HG03571 (cell line): ENCODE measurements at regions not wholly inside any gene's neighbourhood (a gene's known extent, or its start where the extent isn't known, plus 50 kb on each side); places are given as distances from the start of the nearest gene placed in this dataset.
"Not testable (repeated sequence)": the region's sequence is repeated elsewhere in the genome, so short reads cannot be mapped to it uniquely, and the experiment has no call there.

ENCODE experiments used
- ATAC-seq: cut with Tn5 transposase; IDR thresholded peaks from one replicate; pipeline ENCODE4 v1.9.1; 2021; ENCODE audit not compliant: unreplicated experiment

DNA sequence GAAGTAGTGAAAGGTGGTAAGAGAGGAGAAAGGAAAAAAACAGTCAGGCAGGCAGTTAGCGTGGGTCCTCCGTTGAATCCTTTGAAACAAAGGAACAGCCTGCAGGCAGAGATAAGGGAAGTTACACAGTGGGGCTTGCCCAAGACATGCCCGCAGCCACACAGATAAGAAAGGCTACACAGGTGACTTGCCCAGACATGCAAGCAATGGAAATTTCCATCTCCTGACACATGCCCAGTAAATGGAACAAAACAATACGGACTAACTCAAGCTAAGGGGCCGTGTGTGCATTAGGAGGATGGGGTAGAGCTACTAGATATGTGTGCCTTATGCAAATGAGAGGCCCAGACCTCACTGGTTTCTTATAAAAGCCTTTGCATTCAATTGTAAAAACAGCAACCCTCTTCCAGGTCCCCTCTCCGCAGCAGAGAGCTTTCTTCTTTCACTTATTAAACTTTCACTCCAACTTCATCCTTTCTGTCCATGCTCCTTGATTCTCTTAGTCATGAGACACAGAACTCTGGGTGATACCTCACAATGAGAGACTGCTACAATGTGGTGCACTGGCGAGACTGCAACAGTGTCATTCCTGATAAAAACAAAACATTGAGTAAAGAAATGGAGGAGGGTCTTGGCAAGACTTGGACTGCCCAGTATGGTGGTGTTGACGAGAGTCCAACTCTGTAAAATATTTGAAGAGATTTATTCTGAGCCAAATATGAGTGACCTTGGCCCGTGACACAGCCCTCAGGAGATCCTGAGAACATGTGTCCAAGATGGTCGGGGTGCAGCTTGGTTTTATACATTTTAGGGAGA is 997.4 kb upstream of the PRKX start:
- ATAC-seq, result no peak

DNA sequence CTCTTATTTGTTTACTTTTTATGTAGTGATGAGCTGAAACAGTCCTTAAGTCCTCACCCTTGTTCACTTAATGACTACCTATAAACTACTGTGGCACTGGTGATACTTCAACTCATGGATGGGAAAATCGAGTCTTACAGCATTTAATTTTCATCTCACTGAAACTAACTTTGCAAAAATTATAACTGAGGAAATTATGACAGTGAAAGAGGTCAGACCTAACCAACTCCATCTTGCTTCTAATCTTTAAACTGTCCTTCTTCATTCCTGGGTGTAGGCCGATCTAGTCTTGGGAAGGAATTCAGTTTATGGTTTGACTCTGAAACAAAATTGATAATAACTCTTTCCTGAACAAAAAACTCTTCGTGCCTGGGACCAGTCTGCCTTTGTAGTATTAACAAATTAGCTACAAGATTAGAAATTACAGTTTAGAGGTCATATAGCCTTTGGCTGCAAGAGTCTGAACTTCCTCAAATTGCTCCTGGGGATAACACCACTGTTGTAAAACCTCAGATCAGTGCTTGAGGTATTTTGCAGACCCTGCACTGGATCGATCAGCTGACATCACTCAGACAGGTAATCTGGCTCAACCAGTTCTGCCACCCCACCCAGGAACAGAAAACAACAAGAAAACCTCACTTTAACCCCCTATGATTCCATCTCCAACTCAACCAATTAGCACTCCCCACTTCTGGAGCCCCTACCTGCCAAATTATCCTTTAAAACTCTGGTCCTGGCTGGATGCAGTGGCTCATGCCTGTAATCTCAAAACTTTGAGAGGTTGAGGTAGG is 995.7 kb upstream of the PRKX start:
- ATAC-seq, result no peak

DNA sequence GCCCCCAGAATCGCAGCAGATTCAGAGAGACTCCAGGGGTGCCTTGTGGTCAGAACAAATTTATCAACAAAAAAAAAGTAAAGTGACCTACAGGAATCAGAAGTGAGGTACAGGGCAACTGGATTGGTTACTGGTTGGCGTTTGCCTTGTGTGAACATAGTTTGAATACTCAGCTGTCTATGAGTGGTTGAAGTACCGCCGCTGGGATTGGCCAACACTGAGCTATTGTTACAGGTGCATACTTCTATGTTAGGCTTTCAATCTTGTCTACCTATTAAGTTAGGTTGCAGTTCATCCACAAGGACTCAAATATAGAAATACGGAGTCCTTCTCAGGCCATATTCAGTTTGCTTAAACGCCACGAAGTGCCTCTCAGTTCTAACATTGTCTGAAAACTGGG is 993.5 kb upstream of the PRKX start:
- ATAC-seq, result no peak

DNA sequence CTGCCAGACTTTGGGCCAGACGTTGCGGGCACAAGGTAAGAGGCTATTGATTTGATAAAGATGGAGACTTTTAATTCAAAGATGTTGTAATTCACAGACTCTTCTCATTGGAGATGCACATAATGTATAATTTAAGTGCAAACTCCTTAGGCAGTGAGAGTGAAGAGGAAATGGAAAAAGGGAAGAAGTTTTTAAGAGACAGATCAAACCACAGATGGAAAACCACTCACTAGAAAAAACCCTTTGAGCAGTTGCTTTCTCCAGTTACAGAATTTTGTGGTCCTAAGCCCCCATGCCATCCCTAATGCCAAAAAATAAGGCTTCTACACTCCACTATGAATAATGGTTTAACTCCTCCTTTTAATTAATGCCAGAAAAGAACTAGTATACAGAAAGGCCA is 977.1 kb upstream of the PRKX start:
- ATAC-seq, result no peak

DNA sequence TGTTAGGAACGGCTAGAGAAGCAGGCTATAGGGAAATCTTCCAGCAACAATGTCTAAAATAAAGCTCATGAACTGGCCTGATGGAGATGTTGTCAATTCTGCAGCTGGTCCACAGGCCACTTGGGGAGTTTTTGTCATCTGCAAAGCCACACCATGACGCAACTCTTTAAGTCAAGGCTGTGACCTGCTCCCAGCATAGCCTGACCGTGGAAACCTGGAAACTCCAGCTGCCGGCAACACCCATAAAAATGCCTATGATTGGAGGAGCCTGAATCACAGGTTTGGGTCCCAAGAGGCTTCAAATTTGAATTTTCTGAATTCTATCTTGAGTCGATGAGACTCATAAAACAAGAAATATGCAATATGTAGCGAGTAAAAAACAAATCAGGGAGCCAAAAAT is 969.2 kb upstream of the PRKX start:
- ATAC-seq, result no peak

DNA sequence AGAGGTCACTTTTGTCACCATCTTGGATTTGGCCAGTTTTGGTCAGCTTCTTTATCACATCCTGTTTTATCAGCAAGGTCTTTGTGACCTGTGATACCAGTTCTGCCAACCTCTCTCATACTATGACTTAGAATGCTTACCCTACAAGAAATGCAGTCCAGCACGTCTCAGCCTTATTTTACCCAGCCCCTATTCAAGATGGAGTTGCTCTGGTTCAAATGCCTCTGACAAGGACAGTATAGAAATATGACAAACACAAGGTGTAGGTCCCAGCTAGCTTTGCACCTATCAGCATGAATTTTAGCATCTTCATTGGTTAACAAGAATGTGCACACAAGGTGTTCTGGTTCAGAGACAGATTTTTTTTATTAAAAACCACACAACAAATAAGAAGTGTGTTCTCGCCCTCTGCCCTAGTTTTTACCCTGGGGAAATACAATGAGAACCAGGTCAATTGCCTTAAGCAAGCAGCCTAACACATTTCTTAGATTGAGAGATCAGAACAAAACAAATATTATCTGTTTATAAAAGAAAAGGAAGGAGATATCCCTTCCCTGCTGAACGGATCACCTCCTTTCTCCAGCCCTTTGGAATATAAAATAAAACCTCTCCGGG is 962.3 kb upstream of the PRKX start:
- no peak for ATAC-seq

DNA sequence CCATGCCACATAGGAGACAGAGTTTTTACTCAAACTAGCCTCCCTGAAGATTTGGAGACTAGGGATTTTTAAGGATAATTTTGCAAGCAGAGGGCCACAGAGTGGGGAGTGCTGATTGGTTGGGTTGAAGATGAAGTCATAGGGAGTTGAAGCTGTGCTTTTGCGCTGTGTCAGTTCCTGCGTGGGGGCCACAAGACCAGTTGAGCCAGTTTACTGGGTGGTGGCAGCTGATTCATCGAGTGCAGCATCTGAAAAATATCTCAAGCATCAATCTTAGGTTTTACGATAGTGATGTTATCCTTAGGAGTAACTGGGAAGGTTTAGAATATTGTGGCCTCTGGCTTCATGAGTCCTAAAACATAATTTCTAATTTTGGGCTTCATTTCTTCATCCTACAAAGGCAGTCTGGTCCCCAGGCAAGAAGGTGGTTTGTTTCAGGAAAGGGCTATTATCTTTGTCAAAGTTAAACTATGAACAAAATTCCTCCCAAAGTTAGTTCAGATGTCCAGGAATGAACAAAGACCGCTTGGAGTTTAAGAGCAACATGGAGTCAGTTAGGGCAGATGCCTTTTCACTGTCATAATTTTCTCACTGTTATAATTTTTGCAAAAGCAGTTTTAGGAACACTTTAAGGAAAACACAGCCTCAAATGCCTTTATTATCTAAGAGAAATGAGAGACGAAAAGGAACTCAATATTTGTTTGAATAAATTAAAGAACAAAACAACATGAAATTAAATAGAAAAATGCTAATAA is 960.8 kb upstream of the PRKX start:
- ATAC-seq, result no peak

DNA sequence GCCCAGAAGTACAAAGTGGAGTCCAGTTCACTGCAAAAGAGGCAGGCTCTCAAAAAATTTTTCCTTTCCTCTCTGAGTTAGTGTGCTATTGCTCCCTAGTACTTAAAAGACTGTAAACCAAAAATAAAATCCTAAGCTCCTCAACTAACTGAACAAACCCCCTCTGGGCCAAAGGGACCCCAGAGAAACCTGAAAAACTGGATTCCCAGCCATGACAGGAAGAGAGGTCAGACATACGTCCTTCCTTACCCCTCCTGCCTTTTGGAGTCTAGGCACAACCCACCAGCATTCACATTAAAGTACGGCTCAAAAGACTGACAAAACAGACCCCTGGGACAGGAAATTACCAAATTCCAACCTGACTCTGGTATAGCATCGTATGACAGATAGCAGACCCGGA is 957.9 kb upstream of the PRKX start:
- ATAC-seq, result no peak

DNA sequence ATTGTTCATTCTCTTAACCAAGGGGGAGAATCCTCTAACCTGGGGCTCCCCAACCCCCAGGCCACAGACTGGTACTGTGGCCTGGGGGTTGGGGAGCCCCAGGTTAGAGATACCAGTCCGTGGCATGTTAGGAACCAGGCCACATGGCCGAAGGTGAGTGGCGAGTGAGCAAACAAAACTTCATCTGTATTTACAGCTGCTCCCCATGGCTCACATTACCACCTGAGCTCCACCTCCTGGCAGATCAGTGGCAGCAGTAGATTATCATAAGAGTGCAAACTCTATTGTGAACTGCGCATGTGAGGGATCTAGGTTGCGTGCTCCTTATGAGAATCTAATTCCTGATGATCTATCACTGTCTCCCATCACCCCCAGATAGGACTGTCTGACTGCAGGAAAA is 957.2 kb upstream of the PRKX start:
- no peak for ATAC-seq

DNA sequence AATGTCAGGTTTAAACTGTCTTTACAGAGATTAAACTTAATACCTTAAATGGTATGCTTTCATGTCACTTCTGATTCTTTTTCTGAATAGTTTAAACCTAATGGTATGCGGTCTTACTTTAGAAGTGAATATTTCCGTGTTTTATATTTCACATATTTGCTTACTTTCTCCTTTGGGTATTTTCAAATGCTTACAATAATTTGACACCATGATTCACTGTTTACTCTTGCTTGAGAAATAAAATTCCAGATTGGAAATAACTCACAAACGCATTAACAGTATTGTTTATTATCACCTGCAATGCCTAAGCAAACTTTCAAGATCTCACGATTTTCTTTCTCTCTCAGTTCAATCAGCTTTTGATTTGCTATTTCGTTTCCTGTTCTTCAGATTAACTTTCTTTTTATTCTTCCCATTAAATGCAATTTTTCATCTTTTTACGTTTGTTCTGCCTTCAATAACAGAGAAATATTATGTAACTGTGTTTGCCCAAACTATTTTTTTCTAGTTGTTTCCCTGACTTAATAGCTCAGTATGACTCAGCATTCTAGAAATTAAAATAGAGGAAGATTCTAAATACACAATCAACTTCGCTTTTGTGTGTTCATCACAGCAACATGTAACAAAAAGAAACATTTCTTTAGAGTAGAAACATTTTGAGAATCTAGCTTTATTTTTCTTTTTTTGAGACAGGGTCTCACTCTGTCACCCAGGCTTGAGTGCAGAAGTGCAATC is 955.5 kb upstream of the PRKX start:
- ATAC-seq, result no peak

DNA sequence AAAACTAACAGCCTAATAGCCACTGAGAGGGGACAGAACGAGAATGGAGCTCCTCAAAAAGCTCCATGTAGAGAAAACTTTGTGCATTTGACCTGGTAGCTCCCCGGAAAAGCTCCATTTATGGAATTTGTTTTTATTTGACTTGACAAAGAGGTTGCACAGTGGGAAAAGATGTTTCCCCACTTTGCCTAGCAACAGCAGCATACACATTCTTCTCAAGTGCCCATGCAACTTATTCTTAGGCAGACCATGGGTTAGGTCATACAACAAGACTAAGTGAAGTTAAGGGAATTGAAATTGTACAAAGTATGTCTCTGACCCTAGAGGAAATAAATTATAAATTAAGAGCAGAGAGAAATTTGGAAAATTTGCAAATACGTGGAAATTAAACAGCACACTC is 949.6 kb upstream of the PRKX start:
- no peak for ATAC-seq

DNA sequence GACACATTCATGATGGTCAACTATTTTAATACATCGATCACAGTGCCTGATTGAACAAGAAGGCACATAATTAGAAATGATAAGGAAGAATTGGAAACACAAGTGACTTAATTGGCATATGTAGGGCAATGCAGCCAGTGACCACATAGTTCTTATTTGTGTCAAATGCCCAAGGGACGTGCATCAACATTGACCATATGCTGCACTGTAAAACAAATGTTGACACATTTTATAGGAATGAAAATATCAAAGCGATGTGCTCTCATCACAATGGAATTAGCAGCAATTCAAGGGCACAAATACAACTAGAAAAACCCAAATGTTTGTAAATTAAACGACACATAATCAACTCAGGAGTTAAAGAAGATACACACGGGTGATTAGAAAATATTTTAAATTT is 948.3 kb upstream of the PRKX start:
- ATAC-seq, result no peak

DNA sequence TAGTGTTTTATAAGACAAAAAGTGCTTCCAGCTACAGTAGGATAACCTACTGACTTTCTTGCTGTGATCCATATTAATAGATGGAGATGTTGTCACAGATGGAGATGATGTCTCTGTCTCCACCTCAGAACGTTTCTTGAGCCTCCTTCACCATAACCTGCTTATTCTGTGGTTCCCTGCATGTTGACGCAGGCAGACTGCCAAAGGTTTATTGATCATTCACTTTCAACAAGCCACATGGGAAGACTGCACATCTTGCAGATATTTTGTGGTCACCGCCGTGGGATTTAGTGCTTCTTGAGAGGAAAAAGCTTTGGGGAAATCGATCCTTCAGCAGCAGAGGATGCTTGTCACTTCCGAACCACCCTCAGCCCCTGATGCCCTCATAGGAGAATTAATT is 943.0 kb upstream of the PRKX start:
- no peak for ATAC-seq

DNA sequence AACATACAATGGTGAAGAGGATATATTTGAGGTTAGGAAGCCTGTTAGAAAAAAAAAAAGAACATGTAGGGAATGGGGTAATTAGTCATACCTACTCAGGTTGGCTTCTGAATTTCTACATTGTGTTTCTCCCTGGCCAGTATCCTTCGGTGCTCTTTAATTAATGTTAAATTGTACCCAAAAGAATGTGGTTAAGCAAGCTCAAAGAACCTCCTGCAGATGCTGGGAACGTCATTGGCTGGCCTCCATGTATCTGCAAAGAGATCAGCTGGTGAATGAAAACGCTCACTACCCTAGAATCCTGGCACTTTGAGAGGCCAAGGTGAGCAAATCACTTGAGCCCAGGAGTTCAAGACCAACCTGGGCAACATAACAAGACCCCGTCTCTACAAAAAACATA is 942.3 kb upstream of the PRKX start:
- no peak for ATAC-seq

DNA sequence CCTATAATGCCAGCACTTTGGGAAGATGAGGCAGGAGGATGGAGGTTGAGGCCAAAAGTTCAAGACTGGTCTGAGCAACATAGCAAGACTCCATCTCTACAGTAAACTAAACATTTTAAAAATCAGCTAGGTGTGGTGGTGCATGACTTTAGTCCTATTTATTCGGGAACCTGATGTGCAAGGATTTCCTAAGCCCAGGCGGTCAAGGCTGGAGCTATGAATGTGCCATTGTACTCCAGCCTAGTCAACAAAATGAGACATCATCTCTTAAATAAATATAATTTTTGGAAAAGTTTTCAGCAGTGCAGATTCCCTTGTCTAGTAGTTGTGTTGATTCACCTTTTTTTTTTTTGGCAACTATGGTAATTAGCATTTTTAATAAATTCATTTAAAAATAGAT is 928.7 kb upstream of the PRKX start:
- no peak for ATAC-seq

DNA sequence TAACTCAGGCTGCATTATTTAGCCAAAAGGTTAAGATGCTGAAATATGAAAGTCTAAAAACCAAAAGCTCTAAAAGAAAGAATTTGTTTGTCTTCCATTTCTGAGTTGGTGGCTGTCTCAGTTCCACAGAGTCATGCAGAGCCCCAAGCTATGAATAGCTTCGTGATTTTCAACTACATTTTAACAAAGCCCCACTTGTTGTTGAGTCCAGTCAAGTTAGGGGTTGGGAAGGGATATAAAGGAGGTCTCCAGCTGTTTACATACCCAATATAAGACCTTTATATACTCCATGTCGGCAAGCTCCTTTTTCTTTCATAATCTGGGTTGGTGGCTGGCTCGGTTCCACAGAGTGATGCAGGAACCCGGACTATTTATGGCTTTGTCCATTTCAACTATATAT is 924.6 kb upstream of the PRKX start:
- no peak for ATAC-seq

DNA sequence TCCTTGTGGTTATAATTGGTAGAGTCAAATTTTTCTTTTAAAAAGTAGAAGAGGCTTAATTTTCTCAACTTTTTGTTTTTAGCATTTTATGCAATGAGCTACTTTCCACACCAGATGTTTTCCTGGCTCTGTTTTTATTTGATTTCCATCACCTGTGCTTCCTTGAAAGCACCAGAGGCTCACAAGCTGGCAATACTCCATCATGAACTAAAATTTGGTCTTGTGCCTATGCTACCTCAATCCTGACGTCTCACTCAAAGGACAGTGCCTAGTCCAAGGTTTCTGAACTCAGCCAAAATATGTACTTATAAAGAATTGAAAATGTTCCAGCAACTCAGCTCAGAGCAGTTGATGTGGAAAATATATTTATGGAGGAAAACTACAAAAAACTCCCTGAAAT is 914.0 kb upstream of the PRKX start:
- no peak for ATAC-seq

DNA sequence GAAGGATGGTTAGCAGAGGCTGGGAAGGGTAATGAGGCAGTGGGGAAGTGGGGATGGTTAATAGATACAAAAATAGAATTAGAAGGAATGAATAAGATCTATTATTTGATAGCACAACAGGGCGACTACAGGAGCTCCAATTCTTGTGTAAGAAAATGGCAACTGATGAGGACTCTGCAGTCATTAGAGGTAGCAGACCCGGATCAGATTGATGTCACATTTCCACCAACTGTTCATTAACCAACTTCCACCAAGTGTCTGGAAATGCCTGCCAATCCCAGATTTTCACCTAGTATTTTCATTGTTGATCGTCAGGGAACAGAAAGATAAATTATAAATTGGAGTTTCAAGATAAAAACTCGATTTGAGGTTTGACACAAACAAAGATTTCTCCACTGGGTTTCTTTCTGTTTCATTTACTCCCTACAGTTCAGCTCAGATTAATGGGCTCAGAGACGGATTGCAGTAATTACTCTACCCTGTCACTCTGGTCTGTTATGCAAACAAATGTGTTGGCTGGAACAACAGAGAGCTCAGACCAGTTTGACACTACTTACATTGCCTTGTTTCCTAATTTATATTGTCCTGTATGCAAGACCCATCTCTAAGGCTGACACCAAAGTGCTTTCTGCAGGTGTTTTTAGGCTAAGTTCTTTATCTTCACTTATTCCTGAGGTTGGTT is 909.2 kb upstream of the PRKX start:
- no peak for ATAC-seq

DNA sequence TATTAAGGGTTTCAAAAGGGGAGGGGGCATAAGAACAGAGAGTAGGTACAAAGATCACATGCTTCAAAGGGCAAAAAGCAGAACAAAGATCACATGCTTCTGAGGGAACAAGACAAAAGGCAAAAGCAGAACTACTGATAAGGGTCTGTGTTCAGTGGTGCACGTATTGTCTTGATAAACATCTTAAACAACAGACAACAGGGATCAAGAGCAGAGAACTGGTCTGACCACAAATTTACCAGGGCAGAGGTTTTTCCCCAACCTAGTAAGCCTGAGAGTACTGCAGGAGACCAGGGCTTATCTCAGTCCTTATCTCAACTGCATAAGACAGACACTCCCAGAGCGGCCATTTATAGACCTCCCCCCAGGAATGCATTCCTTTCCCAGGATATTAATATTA is 900.2 kb upstream of the PRKX start:
- not testable (repeated sequence) for ATAC-seq

DNA sequence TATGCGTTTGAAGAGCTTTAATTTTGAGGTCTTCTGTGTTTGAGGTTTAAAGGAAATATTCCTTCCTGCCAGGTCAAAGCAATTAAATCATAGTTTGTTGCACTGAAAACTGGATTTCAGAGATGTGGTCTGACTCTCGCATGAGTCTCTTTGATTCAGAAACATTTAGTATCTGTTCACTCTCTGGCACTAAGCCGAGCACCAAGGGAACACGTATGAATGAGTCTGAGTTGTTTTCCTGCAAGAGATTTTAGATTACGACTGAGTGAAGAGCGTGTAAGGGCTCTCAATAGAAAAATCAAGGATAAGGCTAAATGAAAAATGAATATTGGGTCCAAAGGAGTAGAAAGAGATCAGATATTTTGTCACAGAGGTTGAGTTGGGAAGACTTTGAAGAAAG is 875.4 kb upstream of the PRKX start:
- ATAC-seq, result no peak
